ENCODE measurements at regions not wholly inside any gene's neighbourhood (a gene's known extent, or its start where the extent isn't known, plus 50 kb on each side); places are given as distances from the start of the nearest gene placed in this dataset.

- DNase-seq: no peak
- no peak for TF ChIP-seq CTCF (IDR thresholded peaks at IDR 0.05; ENCODE audit: low read depth, low read length, missing control alignments)
- Histone ChIP-seq H3K27me3 (replicated peaks) (no peaks in the 10 kb centered on the region), H3K27ac (no peak overlapping the region), H3K36me3 (replicated peaks) (no peaks in the 10 kb centered on the region), H3K4me3 (ENCODE audit: low read depth, low read length) (no peak overlapping the region)
- in situ Hi-C loops (cut with HindIII; ENCODE audit: low pct_ligation_motif_present, low sequenced_read_pairs): no loop called here
Measured at GRCh38 chr2:107267086-107267485, 381.1 kb upstream of the ST6GAL2 start.

GRCh38 chr2:107276034-107276433 lies 390.1 kb upstream of the ST6GAL2 start:
- Histone ChIP-seq H3K27me3 (replicated peaks) (no peaks in the 10 kb centered on the region), H3K4me3 (ENCODE audit: low read depth, low read length) (no peak overlapping the region), H3K27ac (no peak overlapping the region), H3K36me3 (replicated peaks) (no peaks in the 10 kb centered on the region)
- no peak for DNase-seq
- no peak for TF ChIP-seq CTCF (IDR thresholded peaks at IDR 0.05; ENCODE audit: low read depth, low read length, missing control alignments)
- in situ Hi-C loops (cut with HindIII; ENCODE audit: low pct_ligation_motif_present, low sequenced_read_pairs): no loop called here

GRCh38 chr2:107278672-107279071 lies 392.7 kb upstream of the ST6GAL2 start:
- no peak for TF ChIP-seq CTCF (IDR thresholded peaks at IDR 0.05; ENCODE audit: low read depth, low read length, missing control alignments)
- in situ Hi-C loops (cut with HindIII; ENCODE audit: low pct_ligation_motif_present, low sequenced_read_pairs): no loop called here
- no peaks in the 10 kb centered on the region for H3K27me3 ChIP-seq (replicated peaks)

GRCh38 chr2:107281637-107282036 lies 395.7 kb upstream of the ST6GAL2 start:
- in situ Hi-C loops (cut with HindIII; ENCODE audit: low pct_ligation_motif_present, low sequenced_read_pairs): no loop called here

More at GRCh38 chr2:107278672-107279071, 392.7 kb upstream of the ST6GAL2 start:
- Histone ChIP-seq H3K4me3 (ENCODE audit: low read depth, low read length) (no peak overlapping the region), H3K36me3 (replicated peaks) (no peaks in the 10 kb centered on the region), H3K27ac (no peak overlapping the region)
- no peak for DNase-seq

GRCh38 chr2:107282135-107282534 lies 396.2 kb upstream of the ST6GAL2 start:
- in situ Hi-C loops (cut with HindIII; ENCODE audit: low pct_ligation_motif_present, low sequenced_read_pairs): no loop called here
- no peak for DNase-seq
- no peaks in the 10 kb centered on the region for H3K36me3 ChIP-seq (replicated peaks)

More at GRCh38 chr2:107281637-107282036, 395.7 kb upstream of the ST6GAL2 start:
- Histone ChIP-seq H3K27me3 (replicated peaks) (no peaks in the 10 kb centered on the region), H3K4me3 (ENCODE audit: low read depth, low read length) (no peak overlapping the region), H3K27ac (no peak overlapping the region), H3K36me3 (replicated peaks) (no peaks in the 10 kb centered on the region)
- no peak for DNase-seq
- TF ChIP-seq CTCF (IDR thresholded peaks at IDR 0.05; ENCODE audit: low read depth, low read length, missing control alignments): no peak

More at GRCh38 chr2:107282135-107282534, 396.2 kb upstream of the ST6GAL2 start:
- Histone ChIP-seq H3K4me3 (ENCODE audit: low read depth, low read length) (no peak overlapping the region), H3K27ac (no peak overlapping the region), H3K27me3 (replicated peaks) (no peaks in the 10 kb centered on the region)
- no peak for TF ChIP-seq CTCF (IDR thresholded peaks at IDR 0.05; ENCODE audit: low read depth, low read length, missing control alignments)

Data from brain microvascular endothelial cell (primary cell).